Activated naive CD4-positive, alpha-beta T cell treated with anti-CD3 and anti-CD28 coated beads, Interleukin-2, amount 50 U/mL, for 24 hours (primary cell): ENCODE measurements at regions not wholly inside any gene's neighbourhood (a gene's known extent, or its start where the extent isn't known, plus 50 kb on each side); places are given as distances from the start of the nearest gene placed in this dataset.
"Not testable (repeated sequence)": the region's sequence is repeated elsewhere in the genome, so short reads cannot be mapped to it uniquely, and the experiment has no call there.

Source experiments
- H3K27ac Mint-ChIP-seq: one replicate; pipeline ENCODE4 v1.8.0; 2021; ENCODE audit warnings: mild to moderate bottlenecking, mixed read lengths
- H3K27me3 Mint-ChIP-seq: one replicate; pipeline ENCODE4 v1.8.0; 2021; ENCODE audit warnings: mixed read lengths
- H3K36me3 Mint-ChIP-seq: one replicate; pipeline ENCODE4 v1.8.0; 2021; ENCODE audit warnings: mixed read lengths
- H3K4me1 Mint-ChIP-seq: one replicate; pipeline ENCODE4 v1.8.0; 2021; ENCODE audit warnings: mixed read lengths
- H3K4me3 Mint-ChIP-seq: one replicate; pipeline ENCODE4 v1.8.0; 2021; ENCODE audit warnings: mild to moderate bottlenecking, mixed read lengths
- H3K9me3 Mint-ChIP-seq: one replicate; pipeline ENCODE4 v1.8.0; 2021; ENCODE audit warnings: mixed read lengths

- Mint-ChIP-seq H3K9me3 (peaks cover 9% of the 10 kb centered on the region), H3K4me3 (peak overlapping the region; percentile 31), H3K27me3 (no peaks in the 10 kb centered on the region), H3K27ac (peak overlapping the region; percentile 73), H3K36me3 (peaks cover 18% of the 10 kb centered on the region), H3K4me1 (peaks cover 47% of the 10 kb centered on the region)
Measured at GRCh38 chr10:29714096-29714874, 79.5 kb upstream of the SVIL start.

GRCh38 chr10:29713450-29713849 is 78.7 kb upstream of the SVIL start:
- Mint-ChIP-seq H3K27me3 (no peaks in the 10 kb centered on the region), H3K27ac (no peak overlapping the region), H3K4me3 (no peak overlapping the region), H3K4me1 (peaks cover 52% of the 10 kb centered on the region), H3K9me3 (peaks cover 7% of the 10 kb centered on the region), H3K36me3 (peaks cover 19% of the 10 kb centered on the region)

GRCh38 chr10:29712108-29712507 is 77.3 kb upstream of the SVIL start:
- Mint-ChIP-seq H3K27ac (no peak overlapping the region), H3K4me3 (peak overlapping the region; percentile 31), H3K36me3 (peaks cover 20% of the 10 kb centered on the region), H3K9me3 (peaks cover 7% of the 10 kb centered on the region), H3K27me3 (no peaks in the 10 kb centered on the region), H3K4me1 (peaks cover 55% of the 10 kb centered on the region)

- Mint-ChIP-seq H3K27ac (no peak overlapping the region), H3K4me3 (no peak overlapping the region), H3K36me3 (peaks cover 20% of the 10 kb centered on the region), H3K9me3 (peaks cover 4% of the 10 kb centered on the region), H3K27me3 (no peaks in the 10 kb centered on the region), H3K4me1 (peaks cover 53% of the 10 kb centered on the region)
Measured at GRCh38 chr10:29710128-29710527, 75.4 kb upstream of the SVIL start.

GRCh38 chr10:29709484-29710002 is 74.8 kb upstream of the SVIL start:
- Mint-ChIP-seq H3K4me1 (peaks cover 50% of the 10 kb centered on the region), H3K27ac (no peak overlapping the region), H3K9me3 (peaks cover 4% of the 10 kb centered on the region), H3K4me3 (no peak overlapping the region), H3K27me3 (no peaks in the 10 kb centered on the region), H3K36me3 (peaks cover 20% of the 10 kb centered on the region)

GRCh38 chr10:29703271-29703670 is 68.5 kb upstream of the SVIL start:
- H3K27me3 Mint-ChIP-seq = no peaks in the 10 kb centered on the region
- peaks cover 4% of the 10 kb centered on the region for H3K9me3 Mint-ChIP-seq
- peaks cover 8% of the 10 kb centered on the region for H3K36me3 Mint-ChIP-seq
- peak overlapping the region; percentile 44 for H3K4me3 Mint-ChIP-seq
- H3K4me1 Mint-ChIP-seq = peaks cover 57% of the 10 kb centered on the region
- H3K27ac Mint-ChIP-seq = peak overlapping the region; percentile 18

GRCh38 chr10:29702273-29703164 is 67.7 kb upstream of the SVIL start:
- Mint-ChIP-seq H3K27ac (peak overlapping the region; percentile 18), H3K4me3 (peak overlapping the region; percentile 67), H3K36me3 (peaks cover 8% of the 10 kb centered on the region), H3K4me1 (peaks cover 57% of the 10 kb centered on the region), H3K27me3 (no peaks in the 10 kb centered on the region), H3K9me3 (peaks cover 4% of the 10 kb centered on the region)

- no peak overlapping the region for H3K4me3 Mint-ChIP-seq
- H3K27me3 Mint-ChIP-seq = no peaks in the 10 kb centered on the region
- peaks cover 47% of the 10 kb centered on the region for H3K4me1 Mint-ChIP-seq
- H3K36me3 Mint-ChIP-seq = no peaks in the 10 kb centered on the region
- no peaks in the 10 kb centered on the region for H3K9me3 Mint-ChIP-seq
- H3K27ac Mint-ChIP-seq = no peak overlapping the region
Measured at GRCh38 chr10:29701306-29701705, 66.5 kb upstream of the SVIL start.

- peaks cover 46% of the 10 kb centered on the region for H3K4me1 Mint-ChIP-seq
- H3K4me3 Mint-ChIP-seq = no peak overlapping the region
- no peaks in the 10 kb centered on the region for H3K27me3 Mint-ChIP-seq
- H3K27ac Mint-ChIP-seq = no peak overlapping the region
- no peaks in the 10 kb centered on the region for H3K9me3 Mint-ChIP-seq
- peaks cover 1% of the 10 kb centered on the region for H3K36me3 Mint-ChIP-seq
Measured at GRCh38 chr10:29699621-29700020, 64.8 kb upstream of the SVIL start.

- peaks cover 1% of the 10 kb centered on the region for H3K36me3 Mint-ChIP-seq
- H3K27me3 Mint-ChIP-seq = no peaks in the 10 kb centered on the region
- peaks cover 41% of the 10 kb centered on the region for H3K4me1 Mint-ChIP-seq
- H3K9me3 Mint-ChIP-seq = no peaks in the 10 kb centered on the region
- no peak overlapping the region for H3K27ac Mint-ChIP-seq
- H3K4me3 Mint-ChIP-seq = no peak overlapping the region
Measured at GRCh38 chr10:29698773-29699490, 64.2 kb upstream of the SVIL start.

GRCh38 chr10:29696581-29696980 is 61.8 kb upstream of the SVIL start:
- H3K9me3 Mint-ChIP-seq, H3K27me3 Mint-ChIP-seq, H3K27ac Mint-ChIP-seq, H3K36me3 Mint-ChIP-seq, H3K4me3 Mint-ChIP-seq: not testable (repeated sequence)
- peaks cover 41% of the 10 kb centered on the region for H3K4me1 Mint-ChIP-seq

GRCh38 chr10:29694121-29694520 is 59.4 kb upstream of the SVIL start:
- Mint-ChIP-seq H3K9me3 (no peaks in the 10 kb centered on the region), H3K27ac (no peak overlapping the region), H3K4me3 (no peak overlapping the region), H3K36me3 (peaks cover 8% of the 10 kb centered on the region), H3K4me1 (peaks cover 39% of the 10 kb centered on the region), H3K27me3 (no peaks in the 10 kb centered on the region)

- Mint-ChIP-seq H3K27me3 (no peaks in the 10 kb centered on the region), H3K36me3 (peaks cover 8% of the 10 kb centered on the region), H3K4me3 (no peak overlapping the region), H3K27ac (no peak overlapping the region), H3K9me3 (no peaks in the 10 kb centered on the region), H3K4me1 (peaks cover 59% of the 10 kb centered on the region)
Measured at GRCh38 chr10:29692121-29692539, 57.4 kb upstream of the SVIL start.

- H3K36me3 Mint-ChIP-seq = peaks cover 8% of the 10 kb centered on the region
- no peak overlapping the region for H3K4me3 Mint-ChIP-seq
- H3K27me3 Mint-ChIP-seq = no peaks in the 10 kb centered on the region
- no peaks in the 10 kb centered on the region for H3K9me3 Mint-ChIP-seq
- H3K4me1 Mint-ChIP-seq = peaks cover 64% of the 10 kb centered on the region
- no peak overlapping the region for H3K27ac Mint-ChIP-seq
Measured at GRCh38 chr10:29691564-29692072, 56.8 kb upstream of the SVIL start.

- Mint-ChIP-seq H3K9me3 (no peaks in the 10 kb centered on the region), H3K4me1 (peaks cover 84% of the 10 kb centered on the region), H3K27ac (peak overlapping the region; percentile 80), H3K36me3 (peaks cover 23% of the 10 kb centered on the region), H3K27me3 (no peaks in the 10 kb centered on the region), H3K4me3 (peak overlapping the region; percentile 7)
Measured at GRCh38 chr10:29689001-29689400, 54.2 kb upstream of the SVIL start.
